Renal cortical epithelial cell (primary cell): ENCODE measurements at regions not wholly inside any gene's neighbourhood (a gene's known extent, or its start where the extent isn't known, plus 50 kb on each side); places are given as distances from the start of the nearest gene placed in this dataset.
A peak's percentile ranks its signal among the peaks of the same experiment; 100 is the strongest.

ENCODE experiments used
- DNase-seq: peaks from one replicate; pipeline ENCODE4 v3.0.0-alpha.2; 2011; ENCODE audit warnings: low read depth

- DNase-seq = no peak
Measured at GRCh38 chr11:81032906-81033305, 1592.1 kb upstream of the TENM4 start.

- DNase-seq = peak; percentile 92
Measured at GRCh38 chr11:81030186-81030585, 1589.4 kb upstream of the TENM4 start.

GRCh38 chr11:81026032-81026431, 1585.2 kb upstream of the TENM4 start:
- DNase-seq = no peak

- no peak for DNase-seq
Measured at GRCh38 chr11:81022057-81022456, 1581.2 kb upstream of the TENM4 start.

GRCh38 chr11:81010631-81011030, 1569.8 kb upstream of the TENM4 start:
- DNase-seq = peak; percentile 84

GRCh38 chr11:81007046-81007445, 1566.2 kb upstream of the TENM4 start:
- DNase-seq = peak; percentile 55

GRCh38 chr11:81005595-81005994, 1564.8 kb upstream of the TENM4 start:
- peak; percentile 99 for DNase-seq

GRCh38 chr11:81004576-81004975, 1563.7 kb upstream of the TENM4 start:
- DNase-seq = no peak

GRCh38 chr11:81002374-81002773, 1561.5 kb upstream of the TENM4 start:
- no peak for DNase-seq

GRCh38 chr11:81000735-81001134, 1559.9 kb upstream of the TENM4 start:
- no peak for DNase-seq

- DNase-seq = no peak
Measured at GRCh38 chr11:81000334-81000733, 1559.5 kb upstream of the TENM4 start.

GRCh38 chr11:80995523-80995922, 1554.7 kb upstream of the TENM4 start:
- DNase-seq = no peak

GRCh38 chr11:80993536-80993935, 1552.7 kb upstream of the TENM4 start:
- no peak for DNase-seq

- DNase-seq = no peak
Measured at GRCh38 chr11:80990885-80991284, 1550.1 kb upstream of the TENM4 start.

GRCh38 chr11:80987171-80987570, 1546.3 kb upstream of the TENM4 start:
- no peak for DNase-seq

GRCh38 chr11:80986421-80987074, 1545.7 kb upstream of the TENM4 start:
- no peak for DNase-seq

- DNase-seq = peak; percentile 60
Measured at GRCh38 chr11:80980227-80980626, 1539.4 kb upstream of the TENM4 start.

- no peak for DNase-seq
Measured at GRCh38 chr11:80973786-80974185, 1533.0 kb upstream of the TENM4 start.

- DNase-seq = no peak
Measured at GRCh38 chr11:80970037-80970436, 1529.2 kb upstream of the TENM4 start.

- no peak for DNase-seq
Measured at GRCh38 chr11:80967649-80968048, 1526.8 kb upstream of the TENM4 start.

GRCh38 chr11:80960381-80961029, 1519.7 kb upstream of the TENM4 start:
- no peak for DNase-seq

GRCh38 chr11:80959751-80960150, 1518.9 kb upstream of the TENM4 start:
- no peak for DNase-seq

- no peak for DNase-seq
Measured at GRCh38 chr11:80958987-80959386, 1518.2 kb upstream of the TENM4 start.

- DNase-seq = peak; percentile 88
Measured at GRCh38 chr11:80958361-80958760, 1517.5 kb upstream of the TENM4 start.
